KMS-11 (cell line): ENCODE measurements at regions not wholly inside any gene's neighbourhood (a gene's known extent, or its start where the extent isn't known, plus 50 kb on each side); places are given as distances from the start of the nearest gene placed in this dataset.

ENCODE experiments used
- H2AFZ ChIP-seq: fragments of 200-600 bp; sonication (generic); 2 replicates; pipeline ENCODE4 v1.6.1; 2016; ENCODE audit warnings: antibody characterized with exemption, mixed run types, low read depth
- H3K27ac ChIP-seq: fragments of 200-600 bp; sonication (generic); 2 replicates; pipeline ENCODE4 v1.6.1; 2016; ENCODE audit warnings: mild to moderate bottlenecking, mixed run types
- H3K27me3 ChIP-seq: fragments of 200-600 bp; sonication (generic); 2 replicates; pipeline ENCODE4 v1.6.1; 2017; ENCODE audit warnings: mild to moderate bottlenecking, low read depth, mixed run types, moderate library complexity; ENCODE audit not compliant: insufficient read depth
- H3K36me3 ChIP-seq: fragments of 200-600 bp; sonication (generic); 2 replicates; pipeline ENCODE4 v1.6.1; 2017; ENCODE audit warnings: mild to moderate bottlenecking, mixed run types; ENCODE audit not compliant: insufficient read depth
- H3K4me1 ChIP-seq: fragments of 200-600 bp; sonication (generic); 2 replicates; pipeline ENCODE4 v1.6.1; 2016; ENCODE audit warnings: mild to moderate bottlenecking, low read depth, mixed run types; ENCODE audit not compliant: poor library complexity, severe bottlenecking
- H3K4me2 ChIP-seq: fragments of 200-600 bp; sonication (generic); 2 replicates; pipeline ENCODE4 v1.7.0; 2016; ENCODE audit warnings: mild to moderate bottlenecking, mixed run types
- H3K4me3 ChIP-seq: fragments of 200-600 bp; sonication (generic); IDR thresholded peaks from 2 replicates; pipeline ENCODE4 v1.6.1; 2017; ENCODE audit warnings: low read depth, low read length, mixed read lengths; ENCODE audit not compliant: insufficient read depth
- H3K79me2 ChIP-seq: fragments of 200-600 bp; sonication (generic); 2 replicates; pipeline ENCODE4 v1.6.1; 2016; ENCODE audit warnings: low read depth, mixed run types; ENCODE audit not compliant: insufficient read depth
- H3K9ac ChIP-seq: fragments of 200-600 bp; sonication (generic); 2 replicates; pipeline ENCODE4 v1.6.1; 2016; ENCODE audit warnings: mild to moderate bottlenecking, mixed run types
- H4K20me1 ChIP-seq: fragments of 200-600 bp; sonication (generic); 2 replicates; pipeline ENCODE4 v1.6.1; 2016; ENCODE audit warnings: mild to moderate bottlenecking, mixed run types; ENCODE audit not compliant: insufficient read depth
- CTCF ChIP-seq: fragments of 200-600 bp; sonication (generic); conservative IDR thresholded peaks from 2 replicates; pipeline ENCODE4 v1.6.1; 2017; ENCODE audit warnings: low read depth, mild to moderate bottlenecking, antibody characterized with exemption, low read length, moderate library complexity, mixed read lengths

DNA sequence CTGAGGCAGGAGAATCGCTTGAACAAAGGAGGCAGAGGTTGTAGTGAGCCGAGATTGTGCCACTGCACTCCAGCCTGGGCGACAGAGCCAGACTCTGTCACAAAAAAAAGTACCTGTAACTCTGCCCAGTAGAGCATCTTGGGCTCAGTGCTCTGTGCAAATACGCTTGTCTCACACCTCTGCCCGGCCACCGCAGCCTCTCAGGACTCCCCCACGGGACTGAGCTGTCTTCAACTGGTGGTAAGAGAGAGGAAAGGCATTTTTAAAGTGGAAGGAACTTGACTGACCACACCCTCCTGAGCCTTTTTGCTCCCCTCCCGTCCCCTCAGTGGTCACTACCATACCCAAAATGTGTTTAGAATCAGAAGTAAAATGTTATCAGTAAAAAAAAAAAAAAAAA, 174.3 kb upstream of the PIK3R1 start:
- H2AFZ ChIP-seq = no peak overlapping the region
- H3K27ac ChIP-seq = no peak overlapping the region
- H3K79me2 ChIP-seq = no peaks in the 10 kb centered on the region
- H3K27me3 ChIP-seq = no peaks in the 10 kb centered on the region
- no peaks in the 10 kb centered on the region for H3K36me3 ChIP-seq
- no peak overlapping the region for H3K4me2 ChIP-seq
- no peaks in the 10 kb centered on the region for H4K20me1 ChIP-seq
- no peak overlapping the region for H3K4me3 ChIP-seq
- no peak for TF ChIP-seq CTCF
- H3K4me1 ChIP-seq = no peaks in the 10 kb centered on the region
- H3K9ac ChIP-seq = no peak overlapping the region

DNA sequence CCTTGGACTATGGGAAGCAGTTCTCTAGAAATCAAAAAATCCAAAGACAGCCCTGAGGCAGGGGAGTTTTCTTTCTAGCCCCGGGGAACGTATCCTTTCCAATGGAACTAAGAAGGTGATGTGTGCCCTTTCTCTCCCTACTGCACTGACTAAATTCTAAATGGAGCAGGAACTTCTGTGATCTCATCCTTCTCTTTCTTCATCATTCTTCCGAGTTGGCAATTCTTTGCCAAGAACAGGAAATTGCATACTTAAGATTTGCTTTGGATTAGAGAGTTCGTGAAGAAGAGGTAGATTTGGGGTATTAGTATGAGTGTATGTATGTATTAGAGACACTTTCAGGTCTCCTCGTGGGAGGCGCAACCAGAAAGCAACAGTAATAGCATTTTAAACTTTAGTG, 178.0 kb upstream of the PIK3R1 start:
- H2AFZ ChIP-seq = no peak overlapping the region
- H3K4me1 ChIP-seq = no peaks in the 10 kb centered on the region
- no peak for TF ChIP-seq CTCF

DNA sequence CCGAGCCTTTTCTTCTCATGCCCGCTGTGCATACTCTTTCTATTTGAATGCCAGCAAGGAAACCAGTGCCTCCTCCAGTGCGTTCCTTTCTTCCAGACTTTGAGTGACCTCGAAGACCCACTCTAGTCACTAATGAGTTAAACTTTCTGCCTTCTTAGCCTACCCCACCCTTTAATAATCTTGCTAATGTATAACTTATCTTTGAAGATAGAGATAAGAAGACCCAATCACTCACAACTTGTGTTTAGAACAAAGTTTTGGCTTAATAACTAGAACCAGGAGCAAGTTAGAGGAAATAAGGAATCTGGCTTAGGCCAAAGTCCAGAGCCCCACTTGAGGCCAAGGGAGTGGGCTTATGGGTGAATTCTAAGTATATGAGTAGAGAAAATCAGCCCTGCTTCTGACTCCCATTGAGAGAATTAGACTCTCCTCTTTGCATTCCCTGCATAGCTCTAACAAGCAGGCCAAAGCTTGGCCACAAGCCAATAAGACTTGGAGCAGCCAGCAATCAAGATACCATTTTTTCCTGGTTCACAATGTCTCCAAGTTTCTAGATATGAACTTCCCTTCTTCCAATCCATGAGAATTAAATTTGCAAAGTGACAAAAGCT, 181.5 kb upstream of the PIK3R1 start:
- TF ChIP-seq CTCF = no peak
- Histone ChIP-seq H2AFZ (no peak overlapping the region), H4K20me1 (no peaks in the 10 kb centered on the region), H3K4me1 (no peaks in the 10 kb centered on the region), H3K9ac (no peak overlapping the region), H3K27ac (no peak overlapping the region), H3K36me3 (no peaks in the 10 kb centered on the region), H3K27me3 (no peaks in the 10 kb centered on the region), H3K79me2 (no peaks in the 10 kb centered on the region), H3K4me2 (no peak overlapping the region), H3K4me3 (no peak overlapping the region)

More for the DNA sequence above, 178.0 kb upstream of the PIK3R1 start:
- H4K20me1 ChIP-seq = no peaks in the 10 kb centered on the region
- H3K4me2 ChIP-seq = no peak overlapping the region
- H3K79me2 ChIP-seq = no peaks in the 10 kb centered on the region
- no peak overlapping the region for H3K4me3 ChIP-seq
- H3K27ac ChIP-seq = no peak overlapping the region
- H3K27me3 ChIP-seq = no peaks in the 10 kb centered on the region
- no peaks in the 10 kb centered on the region for H3K36me3 ChIP-seq
- H3K9ac ChIP-seq = no peak overlapping the region

- no peak overlapping the region for H2AFZ ChIP-seq
- H3K27ac ChIP-seq = no peak overlapping the region
- H4K20me1 ChIP-seq = no peaks in the 10 kb centered on the region
- no peaks in the 10 kb centered on the region for H3K27me3 ChIP-seq
- no peaks in the 10 kb centered on the region for H3K36me3 ChIP-seq
- H3K4me3 ChIP-seq = no peak overlapping the region
- no peak overlapping the region for H3K9ac ChIP-seq
- no peak overlapping the region for H3K4me2 ChIP-seq
- H3K79me2 ChIP-seq = no peaks in the 10 kb centered on the region
- H3K4me1 ChIP-seq = no peaks in the 10 kb centered on the region
- no peak for TF ChIP-seq CTCF
Measured at GRCh38 chr5:68033029-68033428, 182.5 kb upstream of the PIK3R1 start.
